SK-N-SH treated with all-trans-retinoic acid at 6 μM for 48 hours (cell line): ENCODE measurements at regions not wholly inside any gene's neighbourhood (a gene's known extent, or its start where the extent isn't known, plus 50 kb on each side); places are given as distances from the start of the nearest gene placed in this dataset.

Experiments used
- ATAC-seq: fragments of 200-7000 bp; cut with Tn5 transposase; 3 replicates; pipeline ENCODE4 v1.9.1; 2020; ENCODE audit warnings: mild to moderate bottlenecking, moderate library complexity
- ARNTL ChIP-seq: fragments of 450-650 bp; formaldehyde crosslinking; IDR thresholded peaks from 2 replicates; pipeline ENCODE4 v1.5.0; 2020; ENCODE audit warnings: low read depth, mild to moderate bottlenecking, moderate library complexity, borderline replicate concordance
- BACH2 ChIP-seq: fragments of 250-450 bp; sonication (Bioruptor Pico); IDR thresholded peaks from 2 replicates; pipeline ENCODE4 v1.9.0; 2021; ENCODE audit warnings: mild to moderate bottlenecking, borderline replicate concordance
- CSDC2 ChIP-seq: fragments of 250-450 bp; sonication (Bioruptor Pico); IDR thresholded peaks from 2 replicates; pipeline ENCODE4 v1.5.0; 2020; ENCODE audit warnings: mild to moderate bottlenecking, moderate library complexity
- GLIS3 ChIP-seq: fragments of 250-450 bp; sonication (Bioruptor Pico); IDR thresholded peaks from 2 replicates; pipeline ENCODE4 v1.5.0; 2020; ENCODE audit warnings: mild to moderate bottlenecking, moderate library complexity
- OSR1 ChIP-seq: fragments of 250-450 bp; sonication (Bioruptor Pico); IDR thresholded peaks from 2 replicates; pipeline ENCODE4 v1.8.0; 2022; ENCODE audit warnings: moderate library complexity, mild to moderate bottlenecking, inconsistent platforms
- PPARA ChIP-seq: fragments of 250-450 bp; sonication (Bioruptor Pico); IDR thresholded peaks from 2 replicates; pipeline ENCODE4 v1.5.0; 2020; ENCODE audit warnings: mild to moderate bottlenecking, borderline replicate concordance
- RARB ChIP-seq: fragments of 250-450 bp; sonication (Bioruptor Pico); IDR thresholded peaks from 2 replicates; pipeline ENCODE4 v1.8.0; 2021; ENCODE audit warnings: mild to moderate bottlenecking, moderate library complexity
- SNAI2 ChIP-seq: fragments of 250-450 bp; sonication (Bioruptor Pico); IDR thresholded peaks from 2 replicates; pipeline ENCODE4 v1.5.0; 2020; ENCODE audit warnings: mild to moderate bottlenecking, moderate library complexity
- TCF4 ChIP-seq: fragments of 250-450 bp; sonication (Bioruptor Pico); IDR thresholded peaks from 2 replicates; pipeline ENCODE4 v1.8.0; 2021; ENCODE audit warnings: mild to moderate bottlenecking, moderate library complexity, borderline replicate concordance
- TOX ChIP-seq: fragments of 250-450 bp; sonication (Bioruptor Pico); IDR thresholded peaks from 2 replicates; pipeline ENCODE4 v1.8.0; 2021; ENCODE audit warnings: mild to moderate bottlenecking, moderate library complexity, borderline replicate concordance
- ZC3H10 ChIP-seq: fragments of 250-450 bp; sonication (Bioruptor Pico); IDR thresholded peaks from 2 replicates; pipeline ENCODE4 v1.5.1; 2021; ENCODE audit warnings: mild to moderate bottlenecking, moderate library complexity
- ZFP3 ChIP-seq: fragments of 250-450 bp; sonication (Bioruptor Pico); IDR thresholded peaks from 2 replicates; pipeline ENCODE4 v1.5.0; 2020; ENCODE audit warnings: mild to moderate bottlenecking, moderate library complexity
- ZFP30 ChIP-seq: fragments of 450-650 bp; formaldehyde crosslinking; IDR thresholded peaks from 2 replicates; pipeline ENCODE4 v1.5.0; 2022; ENCODE audit warnings: mild to moderate bottlenecking, moderate library complexity
- ZNF565 ChIP-seq: fragments of 450-650 bp; formaldehyde crosslinking; conservative IDR thresholded peaks from 2 replicates; pipeline ENCODE4 v1.5.0; 2020; ENCODE audit warnings: low read depth, mild to moderate bottlenecking, moderate library complexity
- ZNF70 ChIP-seq: fragments of 450-650 bp; formaldehyde crosslinking; IDR thresholded peaks from 2 replicates; pipeline ENCODE4 v1.5.0; 2020; ENCODE audit warnings: mild to moderate bottlenecking, moderate library complexity
- ZNF8 ChIP-seq: fragments of 450-650 bp; formaldehyde crosslinking; IDR thresholded peaks from 2 replicates; pipeline ENCODE4 v1.5.0; 2020; ENCODE audit warnings: mild to moderate bottlenecking, moderate library complexity
- TF ChIP-seq, protein P1 (sequence below): fragments of 250-450 bp; sonication (Bioruptor Pico); IDR thresholded peaks from 2 replicates; pipeline ENCODE4 v1.8.0; 2021; ENCODE audit warnings: low read depth, mild to moderate bottlenecking, moderate library complexity, borderline replicate concordance
- TF ChIP-seq, protein P2 (sequence below): fragments of 250-450 bp; sonication (Bioruptor Pico); IDR thresholded peaks from 2 replicates; pipeline ENCODE4 v1.5.1; 2020; ENCODE audit warnings: low read depth, mild to moderate bottlenecking, moderate library complexity
- TF ChIP-seq, protein P3 (sequence below): fragments of 250-450 bp; sonication (Bioruptor Pico); IDR thresholded peaks from 2 replicates; pipeline ENCODE4 v1.5.1; 2021; ENCODE audit warnings: mild to moderate bottlenecking, moderate library complexity
- TF ChIP-seq, protein P4 (sequence below): fragments of 250-450 bp; sonication (Bioruptor Pico); IDR thresholded peaks from 2 replicates; pipeline ENCODE4 v1.8.0; 2020; ENCODE audit warnings: mild to moderate bottlenecking, moderate library complexity, borderline replicate concordance
- TF ChIP-seq, protein P5 (sequence below): fragments of 250-450 bp; sonication (Bioruptor Pico); IDR thresholded peaks from 2 replicates; pipeline ENCODE4 v1.5.0; 2020; ENCODE audit warnings: mild to moderate bottlenecking, moderate library complexity

DNA sequence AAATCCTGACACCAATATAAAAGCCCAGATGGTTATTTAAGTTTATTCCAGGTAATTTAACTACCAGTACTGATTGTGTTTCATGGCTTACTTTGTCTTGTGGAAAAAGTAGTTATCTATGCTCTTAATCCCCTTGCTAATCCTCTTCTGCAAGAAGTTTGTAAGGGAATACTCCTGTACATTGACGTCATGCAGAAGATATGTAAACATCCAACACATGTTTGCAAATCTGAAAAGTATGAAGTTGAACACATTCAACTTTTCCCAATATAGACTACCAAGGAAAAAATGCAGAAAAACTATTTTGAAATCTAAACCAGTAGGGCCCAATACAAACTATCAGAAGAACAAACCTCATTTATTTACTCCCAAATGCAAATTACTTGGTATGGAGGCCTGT lies 56.3 kb upstream of the ELL2 start (continued):
- TF ChIP-seq, protein P1, sequence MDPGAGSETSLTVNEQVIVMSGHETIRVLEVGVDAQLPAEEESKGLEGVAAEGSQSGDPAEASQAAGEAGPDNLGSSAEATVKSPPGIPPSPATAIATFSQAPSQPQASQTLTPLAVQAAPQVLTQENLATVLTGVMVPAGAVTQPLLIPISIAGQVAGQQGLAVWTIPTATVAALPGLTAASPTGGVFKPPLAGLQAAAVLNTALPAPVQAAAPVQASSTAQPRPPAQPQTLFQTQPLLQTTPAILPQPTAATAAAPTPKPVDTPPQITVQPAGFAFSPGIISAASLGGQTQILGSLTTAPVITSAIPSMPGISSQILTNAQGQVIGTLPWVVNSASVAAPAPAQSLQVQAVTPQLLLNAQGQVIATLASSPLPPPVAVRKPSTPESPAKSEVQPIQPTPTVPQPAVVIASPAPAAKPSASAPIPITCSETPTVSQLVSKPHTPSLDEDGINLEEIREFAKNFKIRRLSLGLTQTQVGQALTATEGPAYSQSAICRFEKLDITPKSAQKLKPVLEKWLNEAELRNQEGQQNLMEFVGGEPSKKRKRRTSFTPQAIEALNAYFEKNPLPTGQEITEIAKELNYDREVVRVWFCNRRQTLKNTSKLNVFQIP: no peak
- TF ChIP-seq OSR1 (CRISPR knock-in tag): no peak

DNA sequence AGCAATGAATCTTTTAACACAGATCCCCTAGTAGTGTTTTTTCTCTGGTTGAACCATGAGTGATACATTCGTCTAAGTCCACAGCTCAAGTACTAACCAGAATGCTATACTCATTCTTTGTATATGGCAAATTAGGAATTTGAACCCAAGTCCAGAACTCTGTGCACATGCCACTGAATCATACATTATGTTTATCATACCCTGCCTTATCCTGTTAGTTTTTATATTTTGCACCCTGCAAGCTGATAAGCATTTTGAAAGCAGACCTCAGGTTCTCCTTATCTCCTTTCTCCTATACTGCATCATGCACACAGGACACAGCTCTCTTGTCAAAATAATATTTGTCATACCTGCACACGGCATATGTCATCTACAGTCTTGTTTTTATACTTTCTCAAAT lies 54.6 kb upstream of the ELL2 start:
- TF ChIP-seq, protein P2, sequence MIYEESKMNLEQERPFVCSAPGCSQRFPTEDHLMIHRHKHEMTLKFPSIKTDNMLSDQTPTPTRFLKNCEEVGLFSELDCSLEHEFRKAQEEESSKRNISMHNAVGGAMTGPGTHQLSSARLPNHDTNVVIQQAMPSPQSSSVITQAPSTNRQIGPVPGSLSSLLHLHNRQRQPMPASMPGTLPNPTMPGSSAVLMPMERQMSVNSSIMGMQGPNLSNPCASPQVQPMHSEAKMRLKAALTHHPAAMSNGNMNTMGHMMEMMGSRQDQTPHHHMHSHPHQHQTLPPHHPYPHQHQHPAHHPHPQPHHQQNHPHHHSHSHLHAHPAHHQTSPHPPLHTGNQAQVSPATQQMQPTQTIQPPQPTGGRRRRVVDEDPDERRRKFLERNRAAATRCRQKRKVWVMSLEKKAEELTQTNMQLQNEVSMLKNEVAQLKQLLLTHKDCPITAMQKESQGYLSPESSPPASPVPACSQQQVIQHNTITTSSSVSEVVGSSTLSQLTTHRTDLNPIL (CRISPR knock-in tag): no peak
- TF ChIP-seq, protein P3, sequence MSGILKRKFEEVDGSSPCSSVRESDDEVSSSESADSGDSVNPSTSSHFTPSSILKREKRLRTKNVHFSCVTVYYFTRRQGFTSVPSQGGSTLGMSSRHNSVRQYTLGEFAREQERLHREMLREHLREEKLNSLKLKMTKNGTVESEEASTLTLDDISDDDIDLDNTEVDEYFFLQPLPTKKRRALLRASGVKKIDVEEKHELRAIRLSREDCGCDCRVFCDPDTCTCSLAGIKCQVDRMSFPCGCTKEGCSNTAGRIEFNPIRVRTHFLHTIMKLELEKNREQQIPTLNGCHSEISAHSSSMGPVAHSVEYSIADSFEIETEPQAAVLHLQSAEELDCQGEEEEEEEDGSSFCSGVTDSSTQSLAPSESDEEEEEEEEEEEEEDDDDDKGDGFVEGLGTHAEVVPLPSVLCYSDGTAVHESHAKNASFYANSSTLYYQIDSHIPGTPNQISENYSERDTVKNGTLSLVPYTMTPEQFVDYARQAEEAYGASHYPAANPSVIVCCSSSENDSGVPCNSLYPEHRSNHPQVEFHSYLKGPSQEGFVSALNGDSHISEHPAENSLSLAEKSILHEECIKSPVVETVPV (CRISPR knock-in tag): no peak
- TF ChIP-seq, all 23 proteins: peak for 0
- ATAC-seq: no peak

DNA sequence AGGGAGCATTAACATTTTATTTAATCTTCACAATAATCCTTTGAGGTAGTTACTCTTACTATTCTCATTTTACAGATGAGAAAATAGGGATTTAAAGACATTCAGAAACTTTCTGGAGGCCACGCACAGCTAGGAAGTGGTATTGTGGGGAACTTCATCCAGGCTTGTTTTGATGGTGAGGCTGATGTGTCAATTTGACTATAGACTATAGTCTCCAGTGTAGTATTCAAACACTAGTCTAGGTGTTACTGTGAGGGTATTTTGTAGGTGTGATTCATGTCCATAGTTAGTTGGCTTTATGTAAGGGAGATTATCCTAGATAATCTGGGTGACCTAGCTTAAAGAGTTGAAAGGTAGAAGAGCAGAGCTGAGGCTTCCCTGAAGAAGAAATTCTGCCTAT lies 54.1 kb upstream of the ELL2 start:
- ATAC-seq: no peak
- TF ChIP-seq ZC3H10 (CRISPR knock-in tag) (no peak), ZNF565 (CRISPR knock-in tag) (no peak), SNAI2 (CRISPR knock-in tag) (no peak), PPARA (no peak), TOX (CRISPR knock-in tag) (no peak), ZFP3 (no peak), CSDC2 (CRISPR knock-in tag) (no peak), GLIS3 (CRISPR knock-in tag) (no peak), ZNF70 (CRISPR knock-in tag) (no peak), BACH2 (CRISPR knock-in tag) (no peak), TCF4 (CRISPR knock-in tag) (no peak), RARB (CRISPR knock-in tag) (no peak), ZFP30 (no peak), ARNTL (CRISPR knock-in tag) (no peak), ZNF8 (no peak)
- TF ChIP-seq, protein P1: no peak
- TF ChIP-seq, protein P2 (CRISPR knock-in tag): no peak
- TF ChIP-seq, protein P3 (CRISPR knock-in tag): no peak
- TF ChIP-seq, protein P4, sequence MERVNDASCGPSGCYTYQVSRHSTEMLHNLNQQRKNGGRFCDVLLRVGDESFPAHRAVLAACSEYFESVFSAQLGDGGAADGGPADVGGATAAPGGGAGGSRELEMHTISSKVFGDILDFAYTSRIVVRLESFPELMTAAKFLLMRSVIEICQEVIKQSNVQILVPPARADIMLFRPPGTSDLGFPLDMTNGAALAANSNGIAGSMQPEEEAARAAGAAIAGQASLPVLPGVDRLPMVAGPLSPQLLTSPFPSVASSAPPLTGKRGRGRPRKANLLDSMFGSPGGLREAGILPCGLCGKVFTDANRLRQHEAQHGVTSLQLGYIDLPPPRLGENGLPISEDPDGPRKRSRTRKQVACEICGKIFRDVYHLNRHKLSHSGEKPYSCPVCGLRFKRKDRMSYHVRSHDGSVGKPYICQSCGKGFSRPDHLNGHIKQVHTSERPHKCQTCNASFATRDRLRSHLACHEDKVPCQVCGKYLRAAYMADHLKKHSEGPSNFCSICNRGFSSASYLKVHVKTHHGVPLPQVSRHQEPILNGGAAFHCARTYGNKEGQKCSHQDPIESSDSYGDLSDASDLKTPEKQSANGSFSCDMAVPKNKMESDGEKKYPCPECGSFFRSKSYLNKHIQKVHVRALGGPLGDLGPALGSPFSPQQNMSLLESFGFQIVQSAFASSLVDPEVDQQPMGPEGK (CRISPR knock-in tag): no peak
- TF ChIP-seq, protein P5, sequence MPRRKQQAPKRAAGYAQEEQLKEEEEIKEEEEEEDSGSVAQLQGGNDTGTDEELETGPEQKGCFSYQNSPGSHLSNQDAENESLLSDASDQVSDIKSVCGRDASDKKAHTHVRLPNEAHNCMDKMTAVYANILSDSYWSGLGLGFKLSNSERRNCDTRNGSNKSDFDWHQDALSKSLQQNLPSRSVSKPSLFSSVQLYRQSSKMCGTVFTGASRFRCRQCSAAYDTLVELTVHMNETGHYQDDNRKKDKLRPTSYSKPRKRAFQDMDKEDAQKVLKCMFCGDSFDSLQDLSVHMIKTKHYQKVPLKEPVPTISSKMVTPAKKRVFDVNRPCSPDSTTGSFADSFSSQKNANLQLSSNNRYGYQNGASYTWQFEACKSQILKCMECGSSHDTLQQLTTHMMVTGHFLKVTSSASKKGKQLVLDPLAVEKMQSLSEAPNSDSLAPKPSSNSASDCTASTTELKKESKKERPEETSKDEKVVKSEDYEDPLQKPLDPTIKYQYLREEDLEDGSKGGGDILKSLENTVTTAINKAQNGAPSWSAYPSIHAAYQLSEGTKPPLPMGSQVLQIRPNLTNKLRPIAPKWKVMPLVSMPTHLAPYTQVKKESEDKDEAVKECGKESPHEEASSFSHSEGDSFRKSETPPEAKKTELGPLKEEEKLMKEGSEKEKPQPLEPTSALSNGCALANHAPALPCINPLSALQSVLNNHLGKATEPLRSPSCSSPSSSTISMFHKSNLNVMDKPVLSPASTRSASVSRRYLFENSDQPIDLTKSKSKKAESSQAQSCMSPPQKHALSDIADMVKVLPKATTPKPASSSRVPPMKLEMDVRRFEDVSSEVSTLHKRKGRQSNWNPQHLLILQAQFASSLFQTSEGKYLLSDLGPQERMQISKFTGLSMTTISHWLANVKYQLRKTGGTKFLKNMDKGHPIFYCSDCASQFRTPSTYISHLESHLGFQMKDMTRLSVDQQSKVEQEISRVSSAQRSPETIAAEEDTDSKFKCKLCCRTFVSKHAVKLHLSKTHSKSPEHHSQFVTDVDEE (CRISPR knock-in tag): no peak
